Ishikawa (cell line): ENCODE measurements at regions not wholly inside any gene's neighbourhood (a gene's known extent, or its start where the extent isn't known, plus 50 kb on each side); places are given as distances from the start of the nearest gene placed in this dataset.

Source experiments
- EP300 ChIP-seq: IDR thresholded peaks from 2 replicates; pipeline ENCODE4 v1.6.1; 2012; ENCODE audit warnings: borderline replicate concordance
- FOXM1 ChIP-seq: IDR thresholded peaks from 2 replicates; pipeline ENCODE4 v1.6.1; 2012; ENCODE audit warnings: low read depth, borderline replicate concordance
- RAD21 ChIP-seq: IDR thresholded peaks from 2 replicates; pipeline ENCODE4 v1.6.1; 2012; ENCODE audit warnings: low read depth
- TAF1 ChIP-seq: IDR thresholded peaks from 2 replicates; pipeline ENCODE4 v1.6.1; 2012; ENCODE audit warnings: low read depth, mild to moderate bottlenecking
- TEAD4 ChIP-seq: IDR thresholded peaks from 2 replicates; pipeline ENCODE4 v1.6.1; 2012
- USF1 ChIP-seq: IDR thresholded peaks from 2 replicates; pipeline ENCODE4 v1.6.1; 2012
- ZBTB7A ChIP-seq: IDR thresholded peaks from 2 replicates; pipeline ENCODE4 v1.6.1; 2012; ENCODE audit warnings: low read depth

- TF ChIP-seq EP300, result no peak
- no peak for TF ChIP-seq RAD21
- no peak for TF ChIP-seq TAF1
- TF ChIP-seq FOXM1, result no peak
- TF ChIP-seq USF1, result no peak
- no peak for TF ChIP-seq ZBTB7A
- no peak for TF ChIP-seq TEAD4
These were observed 122.8 kb downstream of the MTX3 start for GRCh38 chr5:79868163-79868670.
